ENCODE measurements at regions not wholly inside any gene's neighbourhood (a gene's known extent, or its start where the extent isn't known, plus 50 kb on each side); places are given as distances from the start of the nearest gene placed in this dataset.

- Mint-ChIP-seq H3K36me3 (no peaks in the 10 kb centered on the region), H3K4me3 (no peak overlapping the region), H3K27me3 (ENCODE audit: insufficient read depth, low read depth) (no peaks in the 10 kb centered on the region), H3K9me3 (no peaks in the 10 kb centered on the region), H3K4me1 (no peaks in the 10 kb centered on the region), H3K27ac (no peak overlapping the region)
- Histone ChIP-seq H3K27me3 (no peaks in the 10 kb centered on the region), H3K4me1 (no peaks in the 10 kb centered on the region), H3K79me2 (ENCODE audit: low read depth) (no peaks in the 10 kb centered on the region), H3K36me3 (no peaks in the 10 kb centered on the region), H3K9ac (no peak overlapping the region), H3K9me3 (ENCODE audit: low read depth) (no peaks in the 10 kb centered on the region), H2AFZ (replicated peaks) (no peak overlapping the region), H3F3A (ENCODE audit: low read depth) (no peaks in the 10 kb centered on the region), H3K4me3 (no peak overlapping the region), H3K27ac (no peak overlapping the region), H4K20me1 (ENCODE audit: low read depth) (no peaks in the 10 kb centered on the region), H3K4me2 (no peak overlapping the region)
- DNase-seq (ENCODE audit: low spot score), result no peak
- TF ChIP-seq, protein P1, sequence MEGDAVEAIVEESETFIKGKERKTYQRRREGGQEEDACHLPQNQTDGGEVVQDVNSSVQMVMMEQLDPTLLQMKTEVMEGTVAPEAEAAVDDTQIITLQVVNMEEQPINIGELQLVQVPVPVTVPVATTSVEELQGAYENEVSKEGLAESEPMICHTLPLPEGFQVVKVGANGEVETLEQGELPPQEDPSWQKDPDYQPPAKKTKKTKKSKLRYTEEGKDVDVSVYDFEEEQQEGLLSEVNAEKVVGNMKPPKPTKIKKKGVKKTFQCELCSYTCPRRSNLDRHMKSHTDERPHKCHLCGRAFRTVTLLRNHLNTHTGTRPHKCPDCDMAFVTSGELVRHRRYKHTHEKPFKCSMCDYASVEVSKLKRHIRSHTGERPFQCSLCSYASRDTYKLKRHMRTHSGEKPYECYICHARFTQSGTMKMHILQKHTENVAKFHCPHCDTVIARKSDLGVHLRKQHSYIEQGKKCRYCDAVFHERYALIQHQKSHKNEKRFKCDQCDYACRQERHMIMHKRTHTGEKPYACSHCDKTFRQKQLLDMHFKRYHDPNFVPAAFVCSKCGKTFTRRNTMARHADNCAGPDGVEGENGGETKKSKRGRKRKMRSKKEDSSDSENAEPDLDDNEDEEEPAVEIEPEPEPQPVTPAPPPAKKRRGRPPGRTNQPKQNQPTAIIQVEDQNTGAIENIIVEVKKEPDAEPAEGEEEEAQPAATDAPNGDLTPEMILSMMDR (IDR thresholded peaks at IDR 0.05), result no peak
- TF ChIP-seq EZH2phosphoT487 (IDR thresholded peaks at IDR 0.05) (no peak), EZH2 (IDR thresholded peaks at IDR 0.05) (no peak)
Observed at GRCh38 chr6:88455317-88455716, 289.2 kb upstream of the CNR1 start.

DNA sequence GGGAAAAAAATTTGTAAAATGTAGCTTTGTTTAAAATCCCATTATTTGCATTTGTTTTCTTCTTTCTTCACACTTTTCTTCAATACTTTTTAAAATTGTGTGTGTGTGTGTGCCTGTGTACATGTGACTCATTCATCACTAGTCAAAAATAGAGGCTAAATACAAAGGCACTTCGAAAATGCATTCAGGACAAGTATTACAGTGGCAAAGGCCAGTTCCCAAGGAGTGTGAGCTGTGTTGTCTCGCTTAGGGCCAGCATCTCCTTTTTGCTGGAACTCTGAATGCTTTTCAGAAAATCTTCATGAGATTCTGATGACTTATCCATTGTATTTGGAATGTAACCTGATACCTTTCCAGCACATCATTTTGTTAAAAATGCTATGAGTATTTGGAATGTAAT lies 288.5 kb upstream of the CNR1 start:
- Mint-ChIP-seq H3K36me3 (no peaks in the 10 kb centered on the region), H3K4me1 (no peaks in the 10 kb centered on the region), H3K27ac (no peak overlapping the region), H3K27me3 (ENCODE audit: insufficient read depth, low read depth) (no peaks in the 10 kb centered on the region), H3K4me3 (no peak overlapping the region), H3K9me3 (no peaks in the 10 kb centered on the region)
- H3K4me3 ChIP-seq, result no peak overlapping the region
- no peak overlapping the region for H2AFZ ChIP-seq (replicated peaks)
- no peak overlapping the region for H3K27ac ChIP-seq
- H3K4me2 ChIP-seq, result no peak overlapping the region
- TF ChIP-seq, protein P1 (IDR thresholded peaks at IDR 0.05), result no peak
- no peak for TF ChIP-seq EZH2 (IDR thresholded peaks at IDR 0.05)
- no peak for TF ChIP-seq EZH2phosphoT487 (IDR thresholded peaks at IDR 0.05)
- no peaks in the 10 kb centered on the region for H3K36me3 ChIP-seq
- no peak for DNase-seq (ENCODE audit: low spot score)
- H3K79me2 ChIP-seq (ENCODE audit: low read depth), result no peaks in the 10 kb centered on the region
- no peaks in the 10 kb centered on the region for H4K20me1 ChIP-seq (ENCODE audit: low read depth)
- no peaks in the 10 kb centered on the region for H3F3A ChIP-seq (ENCODE audit: low read depth)
- no peak overlapping the region for H3K9ac ChIP-seq
- H3K27me3 ChIP-seq, result no peaks in the 10 kb centered on the region
- no peaks in the 10 kb centered on the region for H3K9me3 ChIP-seq (ENCODE audit: low read depth)
- H3K4me1 ChIP-seq, result no peaks in the 10 kb centered on the region

- DNase-seq (ENCODE audit: low spot score), result no peak
- H3K27ac ChIP-seq, result no peak overlapping the region
- no peak overlapping the region for H3K4me3 ChIP-seq
- no peaks in the 10 kb centered on the region for H3K27me3 Mint-ChIP-seq (ENCODE audit: insufficient read depth, low read depth)
- no peak overlapping the region for H3K4me2 ChIP-seq
- peaks cover 7% of the 10 kb centered on the region for H3K4me1 ChIP-seq
- H3K4me1 Mint-ChIP-seq, result peaks cover 8% of the 10 kb centered on the region
- no peak overlapping the region for H3K27ac Mint-ChIP-seq
- no peak overlapping the region for H2AFZ ChIP-seq (replicated peaks)
- H3K9ac ChIP-seq, result no peak overlapping the region
- H3F3A ChIP-seq (ENCODE audit: low read depth), result no peaks in the 10 kb centered on the region
- TF ChIP-seq, protein P1 (IDR thresholded peaks at IDR 0.05), result no peak
- no peaks in the 10 kb centered on the region for H3K36me3 Mint-ChIP-seq
- no peaks in the 10 kb centered on the region for H3K9me3 Mint-ChIP-seq
- no peaks in the 10 kb centered on the region for H4K20me1 ChIP-seq (ENCODE audit: low read depth)
- H3K79me2 ChIP-seq (ENCODE audit: low read depth), result no peaks in the 10 kb centered on the region
- no peaks in the 10 kb centered on the region for H3K9me3 ChIP-seq (ENCODE audit: low read depth)
- H3K4me3 Mint-ChIP-seq, result no peak overlapping the region
- H3K27me3 ChIP-seq, result no peaks in the 10 kb centered on the region
- no peaks in the 10 kb centered on the region for H3K36me3 ChIP-seq
Observed at GRCh38 chr6:88449770-88450169, 283.6 kb upstream of the CNR1 start.

All from neural progenitor cell (in vitro differentiated cells).